ENCODE measurements at regions not wholly inside any gene's neighbourhood (a gene's known extent, or its start where the extent isn't known, plus 50 kb on each side); places are given as distances from the start of the nearest gene placed in this dataset.

DNA sequence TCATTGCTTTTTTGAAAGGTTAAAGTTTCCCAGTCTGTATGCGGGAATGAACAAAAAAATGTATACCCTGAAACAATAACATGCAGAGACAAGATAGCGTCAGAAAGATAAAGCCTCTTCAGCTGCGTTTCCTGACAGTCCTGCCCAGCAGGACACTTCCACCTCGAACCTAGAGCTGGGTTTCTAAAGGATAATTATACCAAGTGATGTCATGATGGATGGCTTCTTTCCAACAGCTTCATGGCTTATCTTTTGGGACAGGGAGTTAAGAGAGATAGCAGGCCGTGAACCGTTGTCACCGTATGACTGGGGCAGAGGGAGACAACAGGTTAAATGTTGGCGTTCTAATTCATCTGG is 267.6 kb upstream of the SGK1 start:
- no peak for TF ChIP-seq TAF1 (IDR thresholded peaks at IDR 0.05; ENCODE audit: low read depth, low read length)
- no peak for TF ChIP-seq RNF2 (IDR thresholded peaks at IDR 0.05; ENCODE audit: borderline replicate concordance, low read depth, low read length, missing control alignments, poor library complexity, severe bottlenecking)
- no peak for TF ChIP-seq EZH2 (IDR thresholded peaks at IDR 0.05; ENCODE audit: low read depth, low read length, severe bottlenecking)
- TF ChIP-seq RAD21 (IDR thresholded peaks at IDR 0.05 in 1 of 2, conservative IDR thresholded peaks at IDR 0.05 in 1 of 2; ENCODE audit: low read depth in 2 of 2, low read length in 2 of 2) = no peak
- TF ChIP-seq CTCF (IDR thresholded peaks at IDR 0.05; ENCODE audit: control extremely low read depth in 1 of 3, insufficient read depth in 1 of 3, low read depth in 1 of 3, low read length in 3 of 3) = no peak
- TF ChIP-seq SIRT6 (IDR thresholded peaks at IDR 0.05; ENCODE audit: low read length) = no peak
- no peak for TF ChIP-seq POLR2AphosphoS5 (IDR thresholded peaks at IDR 0.05; ENCODE audit: low read depth, low read length)
- no peak for TF ChIP-seq RXRA (IDR thresholded peaks at IDR 0.05; ENCODE audit: insufficient read depth, low read depth, low read length)
- TF ChIP-seq, protein P1, sequence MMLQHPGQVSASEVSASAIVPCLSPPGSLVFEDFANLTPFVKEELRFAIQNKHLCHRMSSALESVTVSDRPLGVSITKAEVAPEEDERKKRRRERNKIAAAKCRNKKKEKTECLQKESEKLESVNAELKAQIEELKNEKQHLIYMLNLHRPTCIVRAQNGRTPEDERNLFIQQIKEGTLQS (IDR thresholded peaks at IDR 0.05; ENCODE audit: insufficient read depth, low read depth, low read length) = no peak
- TF ChIP-seq CHD2 (IDR thresholded peaks at IDR 0.05; ENCODE audit: low read length) = no peak
